PC-9 (cell line): ENCODE measurements at regions not wholly inside any gene's neighbourhood (a gene's known extent, or its start where the extent isn't known, plus 50 kb on each side); places are given as distances from the start of the nearest gene placed in this dataset.

Source experiments
- BruUV-seq: library from RNA; stranded (reverse); fragments of 400-500 nt; replicated peaks from 2 replicates; lab custom pipeline; 2021; lab: Mats Ljungman, UMichigan
- CTCF ChIA-PET: fragments of 300-600 bp; sonication (Branson Sonifier 250); formaldehyde crosslinking; loops from one replicate; lab custom pipeline; 2022; ENCODE audit warnings: antibody characterized with exemption; lab: Charles Lee
- POLR2A ChIA-PET: fragments of 300-600 bp; sonication (Branson Sonifier 250); formaldehyde crosslinking; loops from one replicate; lab custom pipeline; 2022; ENCODE audit warnings: antibody characterized with exemption; ENCODE audit not compliant: unreplicated experiment; lab: Charles Lee
- DNase-seq, 2 experiments: peaks; one replicate each; pipeline versions ENCODE4 v3.0.0 to v3.0.0-alpha.2; 2015 to 2022; ENCODE audit warnings: mixed read lengths in 1 of 2
- H2AFZ ChIP-seq: fragments of 200-600 bp; sonication (generic); 2 replicates; pipeline ENCODE4 v1.8.1; 2017; ENCODE audit warnings: antibody characterized with exemption
- H3F3A ChIP-seq: fragments of 200-600 bp; sonication (generic); 2 replicates; pipeline ENCODE4 v1.8.1; 2017; ENCODE audit warnings: antibody characterized with exemption, mild to moderate bottlenecking, low read depth; ENCODE audit not compliant: insufficient read depth
- H3K27ac ChIP-seq: fragments of 200-600 bp; sonication (generic); 2 replicates; pipeline ENCODE4 v1.6.1; 2016; ENCODE audit warnings: mixed run types
- H3K27me3 ChIP-seq: fragments of 200-600 bp; sonication (generic); 2 replicates; pipeline ENCODE4 v1.6.1; 2016; ENCODE audit warnings: low read depth, mixed run types; ENCODE audit not compliant: insufficient read depth
- H3K36me3 ChIP-seq: fragments of 200-600 bp; sonication (generic); 2 replicates; pipeline ENCODE4 v1.6.1; 2016; ENCODE audit warnings: low read depth, mixed run types
- H3K4me1 ChIP-seq: fragments of 200-600 bp; sonication (generic); replicated peaks from 2 replicates; pipeline ENCODE4 v1.6.1; 2016; ENCODE audit warnings: mixed run types; ENCODE audit not compliant: insufficient read depth
- H3K4me2 ChIP-seq: fragments of 200-600 bp; sonication (generic); 2 replicates; pipeline ENCODE4 v1.6.1; 2017; ENCODE audit warnings: mixed run types
- H3K4me3 ChIP-seq: fragments of 200-600 bp; sonication (generic); 2 replicates; pipeline ENCODE4 v1.6.1; 2016; ENCODE audit warnings: mixed run types
- H3K79me2 ChIP-seq: fragments of 200-600 bp; sonication (generic); 2 replicates; pipeline ENCODE4 v1.6.1; 2017; ENCODE audit warnings: low read depth, mixed run types
- H3K9me2 ChIP-seq: fragments of 200-600 bp; sonication (generic); 2 replicates; pipeline ENCODE4 v1.8.1; 2017; ENCODE audit warnings: mild to moderate bottlenecking; ENCODE audit not compliant: insufficient read depth
- H3K9me3 ChIP-seq: fragments of 200-600 bp; sonication (generic); 2 replicates; pipeline ENCODE4 v1.8.1; 2016; ENCODE audit warnings: low read depth; ENCODE audit not compliant: insufficient read depth
- H4K20me1 ChIP-seq: fragments of 200-600 bp; sonication (generic); 2 replicates; pipeline ENCODE4 v1.8.1; 2017; ENCODE audit not compliant: insufficient read depth
- EZH2 ChIP-seq: fragments of 200-600 bp; sonication (generic); IDR thresholded peaks from 2 replicates; pipeline ENCODE4 v1.8.0; 2017; ENCODE audit warnings: antibody characterized with exemption, low read depth
- intact Hi-C: fragments of 100-400 bp; cut with micrococcal nuclease; formaldehyde crosslinking; loops from one replicate; pipeline ENCODE4 v1.10.0; 2022; ENCODE audit not compliant: unreplicated experiment
- TF ChIP-seq, protein P1 (sequence below): fragments of 200-600 bp; sonication (generic); conservative IDR thresholded peaks from 2 replicates; pipeline ENCODE4 v1.6.1; 2017; ENCODE audit warnings: mixed run types, antibody characterized with exemption, mild to moderate bottlenecking, moderate library complexity

- TF ChIP-seq EZH2 = no peak
- TF ChIP-seq, protein P1, sequence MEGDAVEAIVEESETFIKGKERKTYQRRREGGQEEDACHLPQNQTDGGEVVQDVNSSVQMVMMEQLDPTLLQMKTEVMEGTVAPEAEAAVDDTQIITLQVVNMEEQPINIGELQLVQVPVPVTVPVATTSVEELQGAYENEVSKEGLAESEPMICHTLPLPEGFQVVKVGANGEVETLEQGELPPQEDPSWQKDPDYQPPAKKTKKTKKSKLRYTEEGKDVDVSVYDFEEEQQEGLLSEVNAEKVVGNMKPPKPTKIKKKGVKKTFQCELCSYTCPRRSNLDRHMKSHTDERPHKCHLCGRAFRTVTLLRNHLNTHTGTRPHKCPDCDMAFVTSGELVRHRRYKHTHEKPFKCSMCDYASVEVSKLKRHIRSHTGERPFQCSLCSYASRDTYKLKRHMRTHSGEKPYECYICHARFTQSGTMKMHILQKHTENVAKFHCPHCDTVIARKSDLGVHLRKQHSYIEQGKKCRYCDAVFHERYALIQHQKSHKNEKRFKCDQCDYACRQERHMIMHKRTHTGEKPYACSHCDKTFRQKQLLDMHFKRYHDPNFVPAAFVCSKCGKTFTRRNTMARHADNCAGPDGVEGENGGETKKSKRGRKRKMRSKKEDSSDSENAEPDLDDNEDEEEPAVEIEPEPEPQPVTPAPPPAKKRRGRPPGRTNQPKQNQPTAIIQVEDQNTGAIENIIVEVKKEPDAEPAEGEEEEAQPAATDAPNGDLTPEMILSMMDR = no peak
- H3K4me3 ChIP-seq = no peak overlapping the region
- no peak for DNase-seq
- no peaks in the 10 kb centered on the region for H3K4me1 ChIP-seq
- H3F3A ChIP-seq = no peaks in the 10 kb centered on the region
- H3K27me3 ChIP-seq = no peaks in the 10 kb centered on the region
- no peak overlapping the region for H3K27ac ChIP-seq
- BruUV-seq = no TSS peak
- POLR2A ChIA-PET = no interaction called here
- CTCF ChIA-PET = no interaction called here
- H3K79me2 ChIP-seq = no peaks in the 10 kb centered on the region
- no peaks in the 10 kb centered on the region for H4K20me1 ChIP-seq
- no peaks in the 10 kb centered on the region for H3K9me3 ChIP-seq
- H3K4me2 ChIP-seq = no peak overlapping the region
- intact Hi-C loops = no loop called here
- no peaks in the 10 kb centered on the region for H3K36me3 ChIP-seq
- H2AFZ ChIP-seq = no peak overlapping the region
- no peaks in the 10 kb centered on the region for H3K9me2 ChIP-seq
Observed at GRCh38 chr6:54775576-54775975, 71.0 kb upstream of the FAM83B start.

- Histone ChIP-seq H3K36me3 (no peaks in the 10 kb centered on the region), H3K4me1 (no peaks in the 10 kb centered on the region), H3K27ac (no peak overlapping the region), H3K9me2 (no peaks in the 10 kb centered on the region), H3K27me3 (no peaks in the 10 kb centered on the region), H3K4me3 (no peak overlapping the region), H2AFZ (no peak overlapping the region; the same call in 1 of the 2 replicates), H3K79me2 (no peaks in the 10 kb centered on the region), H3K4me2 (no peak overlapping the region), H3F3A (no peaks in the 10 kb centered on the region), H3K9me3 (no peaks in the 10 kb centered on the region), H4K20me1 (no peaks in the 10 kb centered on the region)
- no peak for TF ChIP-seq EZH2
- TF ChIP-seq, protein P1 = no peak
- no TSS peak for BruUV-seq
- ChIA-PET CTCF (no interaction called here), POLR2A (no interaction called here)
- intact Hi-C loops = no loop called here
- DNase-seq = no peak
Observed at GRCh38 chr6:54776891-54777290, 69.7 kb upstream of the FAM83B start.

GRCh38 chr6:54778731-54779130 lies 67.8 kb upstream of the FAM83B start:
- no peaks in the 10 kb centered on the region for H3K4me1 ChIP-seq
- ChIA-PET CTCF (no interaction called here), POLR2A (no interaction called here)
- H2AFZ ChIP-seq = no peak overlapping the region
- H3K79me2 ChIP-seq = no peaks in the 10 kb centered on the region
- no peaks in the 10 kb centered on the region for H3K27me3 ChIP-seq
- H3K36me3 ChIP-seq = no peaks in the 10 kb centered on the region
- H3K4me2 ChIP-seq = no peak overlapping the region
- no TSS peak for BruUV-seq
- no peak for DNase-seq
- no peaks in the 10 kb centered on the region for H4K20me1 ChIP-seq
- H3K27ac ChIP-seq = no peak overlapping the region
- no peaks in the 10 kb centered on the region for H3K9me3 ChIP-seq
- intact Hi-C loops = no loop called here
- H3K4me3 ChIP-seq = no peak overlapping the region
- TF ChIP-seq, protein P1 = no peak
- TF ChIP-seq EZH2 = no peak
- no peaks in the 10 kb centered on the region for H3K9me2 ChIP-seq
- no peaks in the 10 kb centered on the region for H3F3A ChIP-seq
